H1 (cell line): ENCODE measurements at regions not wholly inside any gene's neighbourhood (a gene's known extent, or its start where the extent isn't known, plus 50 kb on each side); places are given as distances from the start of the nearest gene placed in this dataset.

Experiments
- ASH2L ChIP-seq: fragments of 200-600, 300-600 bp; sonication (generic); IDR thresholded peaks from one replicate; pipeline ENCODE4 v1.7.1; 2017; ENCODE audit warnings: low read length
- CEBPB ChIP-seq: IDR thresholded peaks from 2 replicates; pipeline ENCODE4 v1.6.1; 2012; ENCODE audit warnings: low read depth, low read length
- CHD1 ChIP-seq: IDR thresholded peaks from 2 replicates; pipeline ENCODE4 v1.6.1; 2012; ENCODE audit warnings: low read depth, low read length, improper control_type of control experiment
- KDM1A ChIP-seq: fragments of 200-600, 300-600 bp; sonication (generic); IDR thresholded peaks from 2 replicates; pipeline ENCODE4 v1.7.1; 2016; ENCODE audit warnings: mild to moderate bottlenecking, low read length, borderline replicate concordance
- POLR2A ChIP-seq, 2 experiments: IDR thresholded peaks; 1 replicate in 1 of 2; 2 replicates in 1 of 2; pipeline ENCODE4 v1.6.1; 2011; ENCODE audit warnings: low read depth in 2 of 2, low read length in 2 of 2, mild to moderate bottlenecking in 2 of 2; ENCODE audit errors: control extremely low read depth in 1 of 2
- SP4 ChIP-seq: IDR thresholded peaks from 2 replicates; pipeline ENCODE4 v1.6.1; 2012; ENCODE audit warnings: low read length, inconsistent platforms
- ZNF274 ChIP-seq: IDR thresholded peaks from 2 replicates; pipeline ENCODE4 v1.7.0; 2012; ENCODE audit warnings: low read length, borderline replicate concordance; ENCODE audit errors: extremely low read depth
- TF ChIP-seq, protein P1 (sequence below): IDR thresholded peaks from 2 replicates; pipeline ENCODE4 v1.6.1; 2011; ENCODE audit warnings: low read depth, mild to moderate bottlenecking, low read length; ENCODE audit not compliant: insufficient read depth
- TF ChIP-seq, protein P2 (sequence below), 3 experiments: IDR thresholded peaks; 1 replicate in 2 of 3; 2 replicates in 1 of 3; pipeline versions ENCODE4 v1.5.1 to v1.6.1; 2011; ENCODE audit warnings: low read length in 3 of 3, mild to moderate bottlenecking in 3 of 3, inconsistent platforms in 2 of 3, low read depth in 1 of 3, moderate library complexity in 1 of 3; ENCODE audit not compliant: insufficient read depth in 1 of 3; ENCODE audit errors: control extremely low read depth in 1 of 3

DNA sequence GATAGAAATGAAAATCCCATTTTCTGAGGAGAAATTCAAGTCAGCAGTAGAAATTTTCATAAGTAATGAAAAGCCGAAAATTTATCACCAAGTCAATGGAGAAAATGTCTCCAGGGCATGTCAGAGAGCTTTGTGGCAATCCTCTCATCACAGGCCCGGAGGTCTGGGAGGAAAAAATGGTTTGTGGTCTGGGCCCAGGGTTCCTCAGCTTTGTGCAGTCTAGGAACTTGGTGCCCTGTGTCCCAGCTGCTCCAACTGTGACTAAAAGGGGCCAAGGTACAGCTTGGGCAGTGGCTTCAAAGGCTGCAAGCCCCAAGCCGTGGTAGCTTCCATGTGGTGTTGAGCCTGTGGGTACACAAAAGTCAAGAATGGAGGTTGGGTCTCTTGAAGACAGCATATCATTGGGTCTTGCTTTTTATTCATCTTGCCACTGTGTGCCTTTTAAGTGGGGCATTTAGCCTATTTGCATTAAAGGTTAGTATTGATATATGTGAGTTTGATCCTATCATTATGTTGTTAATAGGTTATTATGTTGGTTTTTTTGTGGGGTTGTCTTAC, 608.5 kb downstream of the PDHA2 start (continued):
- TF ChIP-seq, protein P1, sequence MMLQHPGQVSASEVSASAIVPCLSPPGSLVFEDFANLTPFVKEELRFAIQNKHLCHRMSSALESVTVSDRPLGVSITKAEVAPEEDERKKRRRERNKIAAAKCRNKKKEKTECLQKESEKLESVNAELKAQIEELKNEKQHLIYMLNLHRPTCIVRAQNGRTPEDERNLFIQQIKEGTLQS: no peak
- TF ChIP-seq CHD1 (no peak), ZNF274 (no peak), POLR2A (IDR thresholded peaks at IDR 0.05; ENCODE audit: control extremely low read depth in 1 of 2, low read depth in 2 of 2, low read length in 2 of 2) (no peak), KDM1A (no peak), CEBPB (no peak), ASH2L (no peak), SP4 (no peak)
- TF ChIP-seq, protein P2, sequence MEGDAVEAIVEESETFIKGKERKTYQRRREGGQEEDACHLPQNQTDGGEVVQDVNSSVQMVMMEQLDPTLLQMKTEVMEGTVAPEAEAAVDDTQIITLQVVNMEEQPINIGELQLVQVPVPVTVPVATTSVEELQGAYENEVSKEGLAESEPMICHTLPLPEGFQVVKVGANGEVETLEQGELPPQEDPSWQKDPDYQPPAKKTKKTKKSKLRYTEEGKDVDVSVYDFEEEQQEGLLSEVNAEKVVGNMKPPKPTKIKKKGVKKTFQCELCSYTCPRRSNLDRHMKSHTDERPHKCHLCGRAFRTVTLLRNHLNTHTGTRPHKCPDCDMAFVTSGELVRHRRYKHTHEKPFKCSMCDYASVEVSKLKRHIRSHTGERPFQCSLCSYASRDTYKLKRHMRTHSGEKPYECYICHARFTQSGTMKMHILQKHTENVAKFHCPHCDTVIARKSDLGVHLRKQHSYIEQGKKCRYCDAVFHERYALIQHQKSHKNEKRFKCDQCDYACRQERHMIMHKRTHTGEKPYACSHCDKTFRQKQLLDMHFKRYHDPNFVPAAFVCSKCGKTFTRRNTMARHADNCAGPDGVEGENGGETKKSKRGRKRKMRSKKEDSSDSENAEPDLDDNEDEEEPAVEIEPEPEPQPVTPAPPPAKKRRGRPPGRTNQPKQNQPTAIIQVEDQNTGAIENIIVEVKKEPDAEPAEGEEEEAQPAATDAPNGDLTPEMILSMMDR (IDR thresholded peaks at IDR 0.05; ENCODE audit: control extremely low read depth in 1 of 3, insufficient read depth in 1 of 3, low read depth in 1 of 3, low read length in 3 of 3): no peak
